IgD-negative memory B cell (primary cell): ENCODE measurements at regions not wholly inside any gene's neighbourhood (a gene's known extent, or its start where the extent isn't known, plus 50 kb on each side); places are given as distances from the start of the nearest gene placed in this dataset.

Experiments
- H3K27ac Mint-ChIP-seq, 3 donors: one replicate each; pipeline ENCODE4 v1.8.0; 2020 to 2022; ENCODE audit warnings: mild to moderate bottlenecking in 3 of 3, mixed read lengths in 3 of 3, moderate library complexity in 1 of 3
- H3K27me3 Mint-ChIP-seq: one replicate; pipeline ENCODE4 v1.8.0; 2021; ENCODE audit warnings: mixed read lengths
- H3K36me3 Mint-ChIP-seq: one replicate; pipeline ENCODE4 v1.8.0; 2020; ENCODE audit warnings: mild to moderate bottlenecking, mixed read lengths
- H3K4me1 Mint-ChIP-seq, 3 donors: one replicate each; pipeline ENCODE4 v1.8.0; 2020 to 2022; ENCODE audit warnings: mixed read lengths in 3 of 3, mild to moderate bottlenecking in 1 of 3
- H3K4me3 Mint-ChIP-seq, 4 donors: one replicate each; pipeline ENCODE4 v1.8.0; 2020 to 2022; ENCODE audit warnings: mild to moderate bottlenecking in 4 of 4, mixed read lengths in 4 of 4, moderate library complexity in 3 of 4
- H3K9me3 Mint-ChIP-seq, 3 donors: one replicate each; pipeline ENCODE4 v1.8.0; 2020 to 2021; ENCODE audit warnings: mixed read lengths in 3 of 3, mild to moderate bottlenecking in 1 of 3

DNA sequence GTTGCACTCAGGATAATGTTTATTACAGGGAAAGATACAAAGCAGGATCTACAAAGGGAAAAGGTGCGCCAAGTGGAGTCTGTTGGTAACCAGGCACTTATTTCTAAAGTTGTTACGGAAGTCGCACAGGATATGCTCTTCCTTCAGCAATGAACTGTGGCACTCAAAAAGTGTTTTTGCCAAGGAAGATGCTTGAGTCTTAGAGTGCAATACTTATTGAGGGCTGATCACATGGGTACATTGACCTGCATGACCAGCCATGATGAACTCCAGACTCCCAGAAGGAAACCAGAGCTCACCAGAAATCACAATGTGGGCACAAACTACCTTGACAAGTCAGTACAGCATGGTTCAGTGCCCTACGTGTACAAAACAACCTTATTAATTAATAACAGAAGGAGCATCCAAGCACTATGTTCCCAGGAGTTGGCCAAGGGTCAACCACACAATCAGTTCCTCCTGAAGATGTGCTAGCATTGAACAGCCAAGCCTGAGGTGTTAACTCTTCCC is 270.7 kb upstream of the TFAP2D start:
- Mint-ChIP-seq H3K9me3 (peaks cover 2 to 7% (median 5%) of the 10 kb centered on the region in 3 donors), H3K36me3 (no peaks in the 10 kb centered on the region), H3K27me3 (no peaks in the 10 kb centered on the region), H3K4me3 (no peak overlapping the region), H3K27ac (no peak overlapping the region), H3K4me1 (no peaks in the 10 kb centered on the region)

- Mint-ChIP-seq H3K4me3 (no peak overlapping the region), H3K27ac (no peak overlapping the region), H3K9me3 (peaks cover 2 to 7% (median 5%) of the 10 kb centered on the region in 3 donors), H3K4me1 (no peaks in the 10 kb centered on the region), H3K36me3 (no peaks in the 10 kb centered on the region), H3K27me3 (no peaks in the 10 kb centered on the region)
These were observed 270.2 kb upstream of the TFAP2D start for GRCh38 chr6:50443144-50443543.

DNA sequence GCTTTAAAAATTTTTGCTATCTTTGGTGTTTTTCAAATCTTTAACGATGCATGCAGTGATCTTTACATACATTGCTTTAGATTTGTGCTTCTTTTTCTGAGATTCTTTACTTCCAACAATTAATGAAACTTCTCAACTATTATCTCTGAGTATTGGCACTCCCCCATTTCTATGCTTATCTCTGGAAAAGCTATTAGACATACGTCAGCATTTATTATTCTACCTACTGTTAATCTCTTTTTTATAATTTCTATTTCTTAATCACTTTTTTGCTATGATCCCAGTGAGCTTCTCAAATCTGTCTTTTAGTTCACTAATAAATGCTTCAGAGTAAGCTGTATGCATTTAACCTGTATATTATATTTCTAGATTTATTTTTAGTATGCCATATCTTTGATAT is 264.2 kb upstream of the TFAP2D start:
- Mint-ChIP-seq H3K27me3 (no peaks in the 10 kb centered on the region), H3K27ac (no peak overlapping the region), H3K36me3 (no peaks in the 10 kb centered on the region), H3K4me3 (no peak overlapping the region), H3K4me1 (no peaks in the 10 kb centered on the region), H3K9me3 (peaks cover 2 to 5% (median 3%) of the 10 kb centered on the region in 3 donors)

- Mint-ChIP-seq H3K27me3 (no peaks in the 10 kb centered on the region), H3K4me1 (no peaks in the 10 kb centered on the region), H3K4me3 (no peak overlapping the region), H3K36me3 (no peaks in the 10 kb centered on the region), H3K27ac (no peak overlapping the region), H3K9me3 (peaks cover 2 to 7% (median 3%) of the 10 kb centered on the region in 3 donors)
These were observed 261.4 kb upstream of the TFAP2D start for GRCh38 chr6:50451826-50452400.

DNA sequence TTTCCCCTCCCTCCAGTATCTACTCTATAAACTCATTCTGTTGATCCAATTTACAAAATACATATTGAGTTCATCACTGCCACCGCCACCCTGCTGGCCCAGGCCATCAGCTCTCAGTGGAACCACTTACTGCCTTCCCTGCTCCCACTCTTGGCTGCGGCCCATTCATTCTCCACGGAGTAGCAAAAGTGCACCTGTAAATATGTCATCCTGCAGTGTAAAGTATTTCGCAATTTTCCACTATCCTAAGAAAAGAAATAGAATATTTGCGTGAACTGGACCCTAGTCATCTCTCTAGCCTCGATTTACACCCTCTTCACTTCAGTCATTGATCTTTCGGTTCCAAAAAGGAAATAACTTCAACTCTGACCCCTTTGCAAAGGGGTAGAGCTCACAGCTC is 258.3 kb upstream of the TFAP2D start:
- H3K9me3 Mint-ChIP-seq = peaks cover 2 to 7% (median 3%) of the 10 kb centered on the region in 3 donors
- no peaks in the 10 kb centered on the region for H3K4me1 Mint-ChIP-seq
- H3K27ac Mint-ChIP-seq = no peak overlapping the region
- H3K4me3 Mint-ChIP-seq = no peak overlapping the region
- no peaks in the 10 kb centered on the region for H3K36me3 Mint-ChIP-seq
- H3K27me3 Mint-ChIP-seq = no peaks in the 10 kb centered on the region

DNA sequence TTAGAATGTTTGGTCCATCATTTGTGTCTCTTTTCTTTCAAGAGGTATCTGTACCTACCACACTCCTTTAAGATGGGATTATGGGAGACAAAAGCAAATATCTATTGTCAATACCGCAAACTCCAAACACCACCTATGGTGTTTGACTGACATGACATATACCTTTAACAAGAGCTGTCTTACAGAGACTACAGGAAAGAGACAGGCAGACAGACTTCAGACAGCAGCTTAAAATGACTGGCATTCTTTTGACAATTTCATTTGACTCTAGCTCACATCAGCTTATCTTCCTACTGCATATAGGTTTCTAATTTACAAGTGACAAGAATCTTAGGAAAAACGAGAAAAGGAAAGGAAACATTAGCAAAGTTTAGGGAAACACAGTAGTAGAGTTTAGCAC is 256.0 kb upstream of the TFAP2D start:
- Mint-ChIP-seq H3K4me1 (no peaks in the 10 kb centered on the region), H3K27me3 (no peaks in the 10 kb centered on the region), H3K27ac (no peak overlapping the region), H3K4me3 (no peak overlapping the region), H3K9me3 (peaks cover 2 to 4% (median 3%) of the 10 kb centered on the region in 3 donors), H3K36me3 (no peaks in the 10 kb centered on the region)

GRCh38 chr6:50461696-50462095 is 251.6 kb upstream of the TFAP2D start:
- H3K4me3 Mint-ChIP-seq = no peak overlapping the region
- H3K27ac Mint-ChIP-seq = no peak overlapping the region
- H3K27me3 Mint-ChIP-seq = no peaks in the 10 kb centered on the region
- no peaks in the 10 kb centered on the region for H3K9me3 Mint-ChIP-seq
- H3K4me1 Mint-ChIP-seq = no peaks in the 10 kb centered on the region
- no peaks in the 10 kb centered on the region for H3K36me3 Mint-ChIP-seq

DNA sequence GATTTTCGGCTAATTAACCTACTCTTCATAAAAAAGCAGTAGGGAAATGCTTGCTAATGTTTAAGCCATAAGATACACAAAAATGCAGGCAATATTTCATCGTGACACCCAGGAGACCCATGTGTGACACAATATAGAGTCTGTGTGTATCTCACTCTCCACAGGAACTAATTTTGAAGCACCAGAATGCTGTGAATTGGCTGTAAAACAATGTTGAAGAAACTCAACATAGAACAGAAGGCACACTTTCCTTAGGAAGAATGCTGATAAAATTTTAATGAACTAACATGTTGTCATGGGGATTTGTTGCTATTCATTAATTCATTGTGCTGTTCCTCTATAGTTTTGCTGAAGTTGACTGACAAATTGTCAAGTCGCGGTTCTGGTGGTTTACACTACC is 249.4 kb upstream of the TFAP2D start:
- Mint-ChIP-seq H3K27me3 (no peaks in the 10 kb centered on the region), H3K9me3 (no peaks in the 10 kb centered on the region), H3K4me1 (no peaks in the 10 kb centered on the region), H3K27ac (no peak overlapping the region), H3K36me3 (no peaks in the 10 kb centered on the region), H3K4me3 (no peak overlapping the region)

DNA sequence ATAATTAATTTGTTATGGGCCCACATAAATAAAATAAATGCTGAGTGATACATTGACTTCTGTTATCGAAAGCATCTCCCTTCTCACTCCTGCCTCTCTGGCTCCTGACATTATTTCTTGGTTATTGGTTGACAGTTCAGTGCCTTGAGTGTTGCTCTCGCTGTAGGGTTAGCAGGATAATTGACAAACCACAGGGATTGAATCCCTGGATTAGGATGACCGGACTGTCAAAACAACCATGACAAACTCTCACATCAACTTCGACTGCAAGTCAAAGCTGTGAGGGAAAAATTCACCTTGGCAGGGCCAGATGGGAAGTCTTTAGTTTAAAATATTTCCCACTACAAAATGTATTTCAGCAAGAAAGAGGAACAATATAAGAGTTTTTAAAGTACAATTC is 245.4 kb upstream of the TFAP2D start:
- no peak overlapping the region for H3K27ac Mint-ChIP-seq
- peaks cover 0 to 2% (median 0%) of the 10 kb centered on the region in 3 donors for H3K9me3 Mint-ChIP-seq
- H3K4me1 Mint-ChIP-seq = no peaks in the 10 kb centered on the region
- no peaks in the 10 kb centered on the region for H3K36me3 Mint-ChIP-seq
- no peak overlapping the region for H3K4me3 Mint-ChIP-seq
- H3K27me3 Mint-ChIP-seq = no peaks in the 10 kb centered on the region

- Mint-ChIP-seq H3K36me3 (no peaks in the 10 kb centered on the region), H3K4me1 (no peaks in the 10 kb centered on the region), H3K27ac (no peak overlapping the region), H3K9me3 (peaks cover 2 to 4% (median 4%) of the 10 kb centered on the region in 3 donors), H3K27me3 (no peaks in the 10 kb centered on the region), H3K4me3 (no peak overlapping the region)
These were observed 242.3 kb upstream of the TFAP2D start for GRCh38 chr6:50471041-50471440.

GRCh38 chr6:50510361-50510760 is 203.0 kb upstream of the TFAP2D start:
- no peaks in the 10 kb centered on the region for H3K4me1 Mint-ChIP-seq
- no peaks in the 10 kb centered on the region for H3K27me3 Mint-ChIP-seq
- H3K27ac Mint-ChIP-seq = no peak overlapping the region
- peaks cover 0 to 2% (median 0%) of the 10 kb centered on the region in 3 donors for H3K9me3 Mint-ChIP-seq
- no peak overlapping the region for H3K4me3 Mint-ChIP-seq
- no peaks in the 10 kb centered on the region for H3K36me3 Mint-ChIP-seq

GRCh38 chr6:50520326-50521266 is 192.7 kb upstream of the TFAP2D start:
- Mint-ChIP-seq H3K27ac (no peak overlapping the region), H3K9me3 (peaks cover 0 to 3% (median 2%) of the 10 kb centered on the region in 3 donors), H3K36me3 (peaks cover 1% of the 10 kb centered on the region), H3K27me3 (no peaks in the 10 kb centered on the region), H3K4me1 (no peaks in the 10 kb centered on the region), H3K4me3 (no peak overlapping the region)

GRCh38 chr6:50524341-50524740 is 189.0 kb upstream of the TFAP2D start:
- Mint-ChIP-seq H3K4me1 (no peaks in the 10 kb centered on the region), H3K27me3 (no peaks in the 10 kb centered on the region), H3K36me3 (peaks cover 1% of the 10 kb centered on the region), H3K27ac (no peak overlapping the region), H3K4me3 (no peak overlapping the region), H3K9me3 (peaks cover 0 to 8% (median 3%) of the 10 kb centered on the region in 3 donors)

DNA sequence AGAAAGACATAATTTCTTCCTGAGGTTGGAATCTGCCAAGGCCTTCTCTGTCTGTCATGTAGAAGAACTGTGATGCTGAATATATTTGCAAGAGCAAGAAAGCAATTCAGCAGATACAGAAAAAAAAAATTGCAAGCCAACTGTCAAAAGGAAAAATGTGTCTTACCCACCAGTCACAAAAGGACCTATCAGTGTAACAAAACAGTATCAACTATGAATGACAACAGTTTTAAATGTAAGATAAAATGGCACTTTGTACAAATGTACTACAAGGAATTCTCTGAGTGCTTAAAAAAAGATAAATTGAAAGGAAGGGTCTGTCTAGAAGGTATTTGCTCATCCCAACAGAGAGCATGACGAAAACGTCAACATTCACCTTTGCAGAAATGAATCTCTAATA is 185.3 kb upstream of the TFAP2D start:
- Mint-ChIP-seq H3K27ac (no peak overlapping the region), H3K4me3 (no peak overlapping the region), H3K4me1 (no peaks in the 10 kb centered on the region), H3K27me3 (no peaks in the 10 kb centered on the region), H3K36me3 (no peaks in the 10 kb centered on the region), H3K9me3 (peaks cover 0 to 9% (median 8%) of the 10 kb centered on the region in 3 donors)

- Mint-ChIP-seq H3K36me3 (no peaks in the 10 kb centered on the region), H3K27me3 (no peaks in the 10 kb centered on the region), H3K4me3 (no peak overlapping the region), H3K4me1 (no peaks in the 10 kb centered on the region), H3K27ac (no peak overlapping the region), H3K9me3 (peaks cover 0 to 3% (median 1%) of the 10 kb centered on the region in 3 donors)
These were observed 173.9 kb upstream of the TFAP2D start for GRCh38 chr6:50539447-50539846.
